A549 (cell line): ENCODE measurements at regions not wholly inside any gene's neighbourhood (a gene's known extent, or its start where the extent isn't known, plus 50 kb on each side); places are given as distances from the start of the nearest gene placed in this dataset.

Experiments used
- ATAC-seq, 2 experiments: fragments of 200-7000 bp in 1 of 2; fragments of >200 bp in 1 of 2; cut with Nextera tagmentation in 1 of 2; cut with Tn5 transposase in 1 of 2; 3 replicates each; pipeline versions ENCODE4 v1.8.0 to v1.9.1; 2018 to 2020; ENCODE audit warnings: mild to moderate bottlenecking in 1 of 2, moderate library complexity in 1 of 2
- CTCF ChIA-PET: fragments of 300-600 bp; sonication (Branson Sonifier 250); formaldehyde crosslinking; extraction: SDS; loops from one replicate; lab custom pipeline; 2021; ENCODE audit warnings: antibody characterized with exemption, inconsistent platforms; lab: Yijun Ruan, JAX
- POLR2A ChIA-PET: fragments of 350-600 bp; formaldehyde crosslinking; extraction: SDS; loops from one replicate; lab custom pipeline; 2021; ENCODE audit warnings: antibody characterized with exemption, inconsistent platforms; lab: Yijun Ruan, JAX
- DNase-seq, 2 experiments: peaks; one replicate each; pipeline versions ENCODE4 v3.0.0 to v3.0.0-alpha.2; 2011 to 2016; ENCODE audit warnings: low read depth in 1 of 2, low spot score in 1 of 2
- FAIRE-seq: peaks from 2 replicates; lab custom pipeline; 2011; peaks lifted over from hg19 to GRCh38; lab: Jason Lieb, UNC
- H3K27ac ChIP-seq, 2 experiments: fragments of >200 bp; sonication (Bioruptor Twin); formaldehyde crosslinking; 3 replicates each; pipeline ENCODE4 v1.5.1; 2016 to 2017
- H3K4me1 ChIP-seq: fragments of >200 bp; sonication (Bioruptor Twin); formaldehyde crosslinking; 3 replicates; pipeline ENCODE4 v1.6.1; 2016
- H3K4me2 ChIP-seq: fragments of >200 bp; sonication (Bioruptor Twin); formaldehyde crosslinking; 3 replicates; pipeline ENCODE4 v1.6.1; 2016
- H3K4me3 ChIP-seq: fragments of >200 bp; sonication (Bioruptor Twin); formaldehyde crosslinking; 3 replicates; pipeline ENCODE4 v1.5.1; 2016
- H3K9me3 ChIP-seq: fragments of >200 bp; sonication (Bioruptor Twin); formaldehyde crosslinking; 3 replicates; pipeline ENCODE4 v1.6.1; 2016
- CBX8 ChIP-seq: fragments of 200-600 bp; sonication (generic); IDR thresholded peaks from 2 replicates; pipeline ENCODE4 v1.6.1; 2016
- CEBPB ChIP-seq, 2 experiments: fragments of >200 bp in 1 of 2; sonication (Bioruptor Twin) in 1 of 2; formaldehyde crosslinking in 1 of 2; IDR thresholded peaks; 2 replicates each; pipeline ENCODE4 v1.6.1; 2012 to 2016
- CHD2 ChIP-seq: fragments of 150-350 bp; IDR thresholded peaks from 2 replicates; pipeline ENCODE4 v1.6.1; 2014; ENCODE audit warnings: low read length; ENCODE audit not compliant: partially characterized antibody
- CTCF ChIP-seq: fragments of >200 bp; sonication (Bioruptor Twin); formaldehyde crosslinking; IDR thresholded peaks from 3 replicates; pipeline ENCODE4 v1.5.1; 2016
- EHF ChIP-seq: fragments of 250-450 bp; sonication (Bioruptor Pico); IDR thresholded peaks from 2 replicates; pipeline ENCODE4 v1.5.0; 2020; ENCODE audit warnings: mild to moderate bottlenecking
- EHMT2 ChIP-seq: fragments of 200-600 bp; sonication (generic); IDR thresholded peaks from 2 replicates; pipeline ENCODE4 v1.6.1; 2016; ENCODE audit warnings: antibody characterized with exemption, low read depth, mild to moderate bottlenecking, moderate library complexity
- ELK1 ChIP-seq: fragments of 150-350 bp; IDR thresholded peaks from 2 replicates; pipeline ENCODE4 v1.6.1; 2014; ENCODE audit warnings: low read depth, mild to moderate bottlenecking, low read length
- FOSL2 ChIP-seq, 2 experiments: fragments of 450-650 bp in 1 of 2; fragments of >200 bp in 1 of 2; sonication (Bioruptor Twin) in 1 of 2; formaldehyde crosslinking; IDR thresholded peaks; 2 replicates each; pipeline versions ENCODE4 v1.5.0 to v1.6.1; 2016 to 2020; ENCODE audit warnings: mild to moderate bottlenecking in 1 of 2, moderate library complexity in 1 of 2
- GATA3 ChIP-seq: IDR thresholded peaks from 2 replicates; pipeline ENCODE4 v1.6.1; 2012; ENCODE audit warnings: borderline replicate concordance
- HMGXB4 ChIP-seq: fragments of 250-450 bp; sonication (Bioruptor Pico); IDR thresholded peaks from 2 replicates; pipeline ENCODE4 v1.5.0; 2021; ENCODE audit warnings: mild to moderate bottlenecking, moderate library complexity, borderline replicate concordance
- HOXA7 ChIP-seq: fragments of 250-450 bp; sonication (Bioruptor Pico); IDR thresholded peaks from 2 replicates; pipeline ENCODE4 v1.5.0; 2020; ENCODE audit warnings: mild to moderate bottlenecking, moderate library complexity
- HOXB5 ChIP-seq: fragments of 250-450 bp; sonication (Bioruptor Pico); IDR thresholded peaks from 2 replicates; pipeline ENCODE4 v1.5.0; 2020; ENCODE audit warnings: mild to moderate bottlenecking, moderate library complexity
- JUN ChIP-seq, 2 experiments: fragments of >200 bp; sonication (Bioruptor Twin); formaldehyde crosslinking; IDR thresholded peaks; 2 replicates in 1 of 2; 3 replicates in 1 of 2; pipeline ENCODE4 v1.6.1; 2016 to 2017
- JUNB ChIP-seq: fragments of >200 bp; sonication (Bioruptor Twin); formaldehyde crosslinking; IDR thresholded peaks from 2 replicates; pipeline ENCODE4 v1.6.1; 2016
- KDM1A ChIP-seq: fragments of 200-600 bp; sonication (generic); IDR thresholded peaks from 2 replicates; pipeline ENCODE4 v1.6.1; 2016; ENCODE audit warnings: low read depth, mild to moderate bottlenecking
- KDM5A ChIP-seq: fragments of 200-600 bp; sonication (generic); IDR thresholded peaks from 2 replicates; pipeline ENCODE4 v1.6.1; 2016; ENCODE audit warnings: antibody characterized with exemption, mild to moderate bottlenecking
- MAFK ChIP-seq: fragments of 450-650 bp; IDR thresholded peaks from 2 replicates; pipeline ENCODE4 v1.6.1; 2014; ENCODE audit not compliant: partially characterized antibody
- MYC ChIP-seq: IDR thresholded peaks from 2 replicates; pipeline ENCODE4 v1.6.1; 2012; ENCODE audit warnings: mild to moderate bottlenecking, inconsistent platforms, low read length, improper control_type of control experiment, borderline replicate concordance
- NR3C1 ChIP-seq: fragments of >200 bp; sonication (Bioruptor Twin); formaldehyde crosslinking; IDR thresholded peaks from 3 replicates; pipeline ENCODE4 v1.6.1; 2017
- PBX3 ChIP-seq: IDR thresholded peaks from 2 replicates; pipeline ENCODE4 v1.6.1; 2012
- POLR2AphosphoS2 ChIP-seq: conservative IDR thresholded peaks from 2 replicates; pipeline ENCODE4 v1.6.1; 2012; ENCODE audit warnings: low read length, improper control_type of control experiment, inconsistent platforms
- RARB ChIP-seq: fragments of 250-450 bp; sonication (Bioruptor Pico); IDR thresholded peaks from 2 replicates; pipeline ENCODE4 v1.8.0; 2021; ENCODE audit warnings: mild to moderate bottlenecking, moderate library complexity
- SMC3 ChIP-seq: fragments of >200 bp; sonication (Bioruptor Twin); formaldehyde crosslinking; IDR thresholded peaks from 3 replicates; pipeline ENCODE4 v1.6.1; 2018; ENCODE audit warnings: inconsistent platforms
- ZSCAN20 ChIP-seq: fragments of 250-450 bp; sonication (Bioruptor Pico); IDR thresholded peaks from 2 replicates; pipeline ENCODE4 v1.8.0; 2022; ENCODE audit warnings: mild to moderate bottlenecking, moderate library complexity
- WGBS: methylation state at CpG from one replicate; pipeline ENCODE4 v1.1.6; 2017; ENCODE audit errors: missing lambda C conversion rate; 5-methylcytosine and 5-hydroxymethylcytosine counted together

GRCh38 chr10:21363092-21363730 is 162.3 kb downstream of the SKIDA1 start:
- ATAC-seq (no peak), DNase-seq (peak in 1 of 2 experiments; percentile 55), FAIRE-seq (peak; percentile 56)
- CTCF ChIA-PET, result interaction anchor here (0.7 to 3.9 kb wide), 9 partner anchors 11 to 372 kb away, joined by 3 to 25 read pairs (median 4); no protein-coding TSS in a partner anchor
- Histone ChIP-seq H3K27ac (peak overlapping the region; percentile 95 to 98), H3K4me1 (peaks cover 76% of the 10 kb centered on the region), H3K4me3 (no peak overlapping the region), H3K9me3 (no peaks in the 10 kb centered on the region), H3K4me2 (peak overlapping the region; percentile 83)
- TF ChIP-seq ELK1, result no peak
- 0 out of 2 replicates have a peak, but pooled peaks have one; percentile 19 for TF ChIP-seq EHF (CRISPR knock-in tag)
- POLR2A ChIA-PET, result interaction anchor here (1.2 to 2.1 kb wide), 5 partner anchors 10 to 131 kb away, joined by 3 to 11 read pairs (median 6); no protein-coding TSS in a partner anchor
- 24% methylated on average over 4 of the region's 4 CpGs for WGBS

GRCh38 chr10:21359202-21359601 is 166.3 kb downstream of the SKIDA1 start:
- ChIA-PET CTCF (interaction anchor here (1.7 kb wide), 2 partner anchors 23 to 80 kb away, joined by 5 read pairs; no protein-coding TSS in a partner anchor), POLR2A (interaction anchor here (0.6 to 1.0 kb wide), 2 partner anchors 9 to 60 kb away, joined by 3 read pairs; no protein-coding TSS in a partner anchor)
- Histone ChIP-seq H3K4me3 (no peak overlapping the region), H3K4me1 (peaks cover 58% of the 10 kb centered on the region), H3K4me2 (no peak overlapping the region), H3K9me3 (no peaks in the 10 kb centered on the region), H3K27ac (peak overlapping the region; percentile 43 to 65; a peak in 5 of 6 replicates)
- TF ChIP-seq JUNB, result no peak
- TF ChIP-seq SMC3, result no peak
- TF ChIP-seq CTCF, result no peak
- no peak for TF ChIP-seq PBX3
- no peak for TF ChIP-seq NR3C1
- TF ChIP-seq CEBPB (IDR thresholded peaks at IDR 0.05), result no peak
- no peak for TF ChIP-seq CBX8
- TF ChIP-seq MAFK, result no peak
- TF ChIP-seq EHF (CRISPR knock-in tag), result no peak
- TF ChIP-seq KDM1A, result no peak
- no peak for TF ChIP-seq ZSCAN20
- DNase-seq, result no peak
- 83% methylated on average over 2 of the region's 2 CpGs for WGBS
- FAIRE-seq, result no peak
- ATAC-seq, result no peak

- Histone ChIP-seq H3K4me2 (peak overlapping the region; percentile 41), H3K4me3 (no peak overlapping the region), H3K4me1 (peaks cover 35% of the 10 kb centered on the region), H3K9me3 (no peaks in the 10 kb centered on the region), H3K27ac (peak overlapping the region; percentile 63 to 72)
- CTCF ChIA-PET, result interaction anchor here (1.3 to 2.2 kb wide), 2 partner anchors 21 to 77 kb away, joined by 5 to 6 read pairs; no protein-coding TSS in a partner anchor
- POLR2A ChIA-PET, result interaction anchor here (1.3 kb wide), 1 partner anchor 9 kb away, joined by 5 read pairs; no protein-coding TSS in a partner anchor
- 41% methylated on average over 2 of the region's 2 CpGs for WGBS
- no peak for DNase-seq
- no peak for ATAC-seq
- no peak for FAIRE-seq
- TF ChIP-seq FOSL2 (IDR thresholded peaks at IDR 0.05), result no peak
- TF ChIP-seq FOSL2 (CRISPR knock-in tag; IDR thresholded peaks at IDR 0.05), result peak; percentile 30; the same call in 1 of the 2 replicates
- TF ChIP-seq GATA3, result no peak
Measured at GRCh38 chr10:21355591-21356011, 169.9 kb downstream of the SKIDA1 start.

GRCh38 chr10:21352886-21353285 is 172.6 kb downstream of the SKIDA1 start:
- ATAC-seq (no peak), FAIRE-seq (no peak), DNase-seq (no peak)
- POLR2A ChIA-PET, result no interaction called here
- Histone ChIP-seq H3K4me3 (no peak overlapping the region), H3K4me2 (no peak overlapping the region), H3K27ac (peak overlapping the region in 1 of 2 experiments; percentile 91; a peak in 3 of 6 replicates), H3K4me1 (peaks cover 41% of the 10 kb centered on the region), H3K9me3 (peaks cover under 1% of the 10 kb centered on the region; the same call in 1 of the 3 replicates)
- CTCF ChIA-PET, result interaction anchor here (1.1 kb wide), 1 partner anchor 11 kb away, joined by 3 read pairs; no protein-coding TSS in a partner anchor
- WGBS, result 74% methylated on average over 1 of the region's 1 CpG
- no peak for TF ChIP-seq RARB
- TF ChIP-seq HMGXB4 (CRISPR knock-in tag), result no peak
- TF ChIP-seq HOXB5 (CRISPR knock-in tag), result no peak
- no peak for TF ChIP-seq KDM5A
- TF ChIP-seq EHMT2, result no peak
- TF ChIP-seq JUN (IDR thresholded peaks at IDR 0.05), result no peak
- TF ChIP-seq CHD2, result no peak
- TF ChIP-seq SMC3, result no peak
- TF ChIP-seq MYC, result no peak
- TF ChIP-seq HOXA7, result no peak
- TF ChIP-seq POLR2AphosphoS2, result no peak
